ENCODE measurements at regions not wholly inside any gene's neighbourhood (a gene's known extent, or its start where the extent isn't known, plus 50 kb on each side); places are given as distances from the start of the nearest gene placed in this dataset.

GRCh38 chr2:58571181-58571852 is 330.2 kb upstream of the FANCL start:
- TF ChIP-seq CTCF (IDR thresholded peaks at IDR 0.05; ENCODE audit: insufficient read depth, missing control alignments), result peak; percentile 87
- no peak for DNase-seq (ENCODE audit: insufficient read length, low spot score)
- FAIRE-seq, result peak; percentile 72

- no peak for DNase-seq (ENCODE audit: insufficient read length, low spot score)
- TF ChIP-seq CTCF (IDR thresholded peaks at IDR 0.05; ENCODE audit: insufficient read depth, missing control alignments), result no peak
Measured at GRCh38 chr2:58569475-58570185, 328.5 kb upstream of the FANCL start.

GRCh38 chr2:58568901-58569300 is 327.8 kb upstream of the FANCL start:
- FAIRE-seq (no peak), DNase-seq (ENCODE audit: insufficient read length, low spot score) (no peak)
- TF ChIP-seq CTCF (IDR thresholded peaks at IDR 0.05; ENCODE audit: insufficient read depth, missing control alignments), result no peak

More at GRCh38 chr2:58569475-58570185, 328.5 kb upstream of the FANCL start:
- peak; percentile 73 for FAIRE-seq

GRCh38 chr2:58562276-58562675 is 321.2 kb upstream of the FANCL start:
- DNase-seq (ENCODE audit: insufficient read length, low spot score), result no peak
- FAIRE-seq, result no peak
- TF ChIP-seq CTCF (IDR thresholded peaks at IDR 0.05; ENCODE audit: insufficient read depth, missing control alignments), result no peak

GRCh38 chr2:58560531-58560930 is 319.4 kb upstream of the FANCL start:
- no peak for FAIRE-seq
- DNase-seq (ENCODE audit: insufficient read length, low spot score), result no peak
- TF ChIP-seq CTCF (IDR thresholded peaks at IDR 0.05; ENCODE audit: insufficient read depth, missing control alignments), result no peak

GRCh38 chr2:58558881-58559280 is 317.8 kb upstream of the FANCL start:
- FAIRE-seq, result no peak
- TF ChIP-seq CTCF (IDR thresholded peaks at IDR 0.05; ENCODE audit: insufficient read depth, missing control alignments), result no peak
- no peak for DNase-seq (ENCODE audit: insufficient read length, low spot score)

GRCh38 chr2:58557176-58557575 is 316.1 kb upstream of the FANCL start:
- peak; percentile 77 for FAIRE-seq
- no peak for DNase-seq (ENCODE audit: insufficient read length, low spot score)
- TF ChIP-seq CTCF (IDR thresholded peaks at IDR 0.05; ENCODE audit: insufficient read depth, missing control alignments), result no peak
